22Rv1 (cell line): ENCODE measurements at regions not wholly inside any gene's neighbourhood (a gene's known extent, or its start where the extent isn't known, plus 50 kb on each side); places are given as distances from the start of the nearest gene placed in this dataset.

Source experiments
- CTCF ChIP-seq: fragments of 450-650 bp; IDR thresholded peaks from 2 replicates; pipeline ENCODE4 v1.5.1; 2017; ENCODE audit warnings: mild to moderate bottlenecking
- ZFX ChIP-seq: fragments of 450-650 bp; IDR thresholded peaks from 2 replicates; pipeline ENCODE4 v1.6.1; 2017; ENCODE audit warnings: antibody characterized with exemption, borderline replicate concordance

- no peak for TF ChIP-seq CTCF
- TF ChIP-seq ZFX: no peak
Measured at GRCh38 chr22:34410111-34410510, 489.8 kb upstream of the LARGE1 start.
